GM23338 (cell line): ENCODE measurements at regions not wholly inside any gene's neighbourhood (a gene's known extent, or its start where the extent isn't known, plus 50 kb on each side); places are given as distances from the start of the nearest gene placed in this dataset.

Source experiments
- CREB1 ChIP-seq: fragments of 250-450 bp; sonication (Bioruptor Pico); IDR thresholded peaks from 2 replicates; pipeline ENCODE4 v1.5.0; 2020; ENCODE audit warnings: low read depth, mild to moderate bottlenecking, moderate library complexity
- EZH2 ChIP-seq: fragments of 200-600 bp; sonication (generic); IDR thresholded peaks from one replicate; pipeline ENCODE4 v1.8.0; 2017; ENCODE audit warnings: antibody characterized with exemption, mild to moderate bottlenecking, low read depth; ENCODE audit not compliant: unreplicated experiment
- EZH2phosphoT487 ChIP-seq: fragments of 200-600 bp; sonication (generic); IDR thresholded peaks from one replicate; pipeline ENCODE4 v1.8.1; 2018; ENCODE audit warnings: antibody characterized with exemption; ENCODE audit not compliant: unreplicated experiment
- JUNB ChIP-seq: IDR thresholded peaks from one replicate; pipeline ENCODE4 v1.6.1; 2016; ENCODE audit warnings: antibody characterized with exemption; ENCODE audit not compliant: unreplicated experiment
- NANOG ChIP-seq: IDR thresholded peaks from 2 replicates; pipeline ENCODE4 v1.6.1; 2016; ENCODE audit warnings: antibody characterized with exemption, borderline replicate concordance
- ZNF114 ChIP-seq: fragments of 250-450 bp; sonication (Bioruptor Pico); IDR thresholded peaks from 2 replicates; pipeline ENCODE4 v1.5.0; 2020; ENCODE audit warnings: mild to moderate bottlenecking, moderate library complexity
- TF ChIP-seq, protein P1 (sequence below): fragments of 250-450 bp; sonication (Bioruptor Pico); IDR thresholded peaks from 2 replicates; pipeline ENCODE4 v1.5.0; 2020; ENCODE audit warnings: mild to moderate bottlenecking, moderate library complexity
- TF ChIP-seq, protein P2 (sequence below): IDR thresholded peaks from 2 replicates; pipeline ENCODE4 v1.6.1; 2016; ENCODE audit warnings: antibody characterized with exemption
- TF ChIP-seq, protein P3 (sequence below), 2 experiments: fragments of 200-600 bp in 1 of 2; sonication (generic) in 1 of 2; conservative IDR thresholded peaks; 2 replicates each; pipeline versions ENCODE4 v1.5.1 to v1.6.1; 2016 to 2017; ENCODE audit warnings: antibody characterized with exemption in 2 of 2, low read depth in 2 of 2, mild to moderate bottlenecking in 2 of 2, moderate library complexity in 1 of 2

GRCh38 chr7:27361522-27361921 is 118.9 kb downstream of the EVX1 start (continued):
- TF ChIP-seq, protein P1, sequence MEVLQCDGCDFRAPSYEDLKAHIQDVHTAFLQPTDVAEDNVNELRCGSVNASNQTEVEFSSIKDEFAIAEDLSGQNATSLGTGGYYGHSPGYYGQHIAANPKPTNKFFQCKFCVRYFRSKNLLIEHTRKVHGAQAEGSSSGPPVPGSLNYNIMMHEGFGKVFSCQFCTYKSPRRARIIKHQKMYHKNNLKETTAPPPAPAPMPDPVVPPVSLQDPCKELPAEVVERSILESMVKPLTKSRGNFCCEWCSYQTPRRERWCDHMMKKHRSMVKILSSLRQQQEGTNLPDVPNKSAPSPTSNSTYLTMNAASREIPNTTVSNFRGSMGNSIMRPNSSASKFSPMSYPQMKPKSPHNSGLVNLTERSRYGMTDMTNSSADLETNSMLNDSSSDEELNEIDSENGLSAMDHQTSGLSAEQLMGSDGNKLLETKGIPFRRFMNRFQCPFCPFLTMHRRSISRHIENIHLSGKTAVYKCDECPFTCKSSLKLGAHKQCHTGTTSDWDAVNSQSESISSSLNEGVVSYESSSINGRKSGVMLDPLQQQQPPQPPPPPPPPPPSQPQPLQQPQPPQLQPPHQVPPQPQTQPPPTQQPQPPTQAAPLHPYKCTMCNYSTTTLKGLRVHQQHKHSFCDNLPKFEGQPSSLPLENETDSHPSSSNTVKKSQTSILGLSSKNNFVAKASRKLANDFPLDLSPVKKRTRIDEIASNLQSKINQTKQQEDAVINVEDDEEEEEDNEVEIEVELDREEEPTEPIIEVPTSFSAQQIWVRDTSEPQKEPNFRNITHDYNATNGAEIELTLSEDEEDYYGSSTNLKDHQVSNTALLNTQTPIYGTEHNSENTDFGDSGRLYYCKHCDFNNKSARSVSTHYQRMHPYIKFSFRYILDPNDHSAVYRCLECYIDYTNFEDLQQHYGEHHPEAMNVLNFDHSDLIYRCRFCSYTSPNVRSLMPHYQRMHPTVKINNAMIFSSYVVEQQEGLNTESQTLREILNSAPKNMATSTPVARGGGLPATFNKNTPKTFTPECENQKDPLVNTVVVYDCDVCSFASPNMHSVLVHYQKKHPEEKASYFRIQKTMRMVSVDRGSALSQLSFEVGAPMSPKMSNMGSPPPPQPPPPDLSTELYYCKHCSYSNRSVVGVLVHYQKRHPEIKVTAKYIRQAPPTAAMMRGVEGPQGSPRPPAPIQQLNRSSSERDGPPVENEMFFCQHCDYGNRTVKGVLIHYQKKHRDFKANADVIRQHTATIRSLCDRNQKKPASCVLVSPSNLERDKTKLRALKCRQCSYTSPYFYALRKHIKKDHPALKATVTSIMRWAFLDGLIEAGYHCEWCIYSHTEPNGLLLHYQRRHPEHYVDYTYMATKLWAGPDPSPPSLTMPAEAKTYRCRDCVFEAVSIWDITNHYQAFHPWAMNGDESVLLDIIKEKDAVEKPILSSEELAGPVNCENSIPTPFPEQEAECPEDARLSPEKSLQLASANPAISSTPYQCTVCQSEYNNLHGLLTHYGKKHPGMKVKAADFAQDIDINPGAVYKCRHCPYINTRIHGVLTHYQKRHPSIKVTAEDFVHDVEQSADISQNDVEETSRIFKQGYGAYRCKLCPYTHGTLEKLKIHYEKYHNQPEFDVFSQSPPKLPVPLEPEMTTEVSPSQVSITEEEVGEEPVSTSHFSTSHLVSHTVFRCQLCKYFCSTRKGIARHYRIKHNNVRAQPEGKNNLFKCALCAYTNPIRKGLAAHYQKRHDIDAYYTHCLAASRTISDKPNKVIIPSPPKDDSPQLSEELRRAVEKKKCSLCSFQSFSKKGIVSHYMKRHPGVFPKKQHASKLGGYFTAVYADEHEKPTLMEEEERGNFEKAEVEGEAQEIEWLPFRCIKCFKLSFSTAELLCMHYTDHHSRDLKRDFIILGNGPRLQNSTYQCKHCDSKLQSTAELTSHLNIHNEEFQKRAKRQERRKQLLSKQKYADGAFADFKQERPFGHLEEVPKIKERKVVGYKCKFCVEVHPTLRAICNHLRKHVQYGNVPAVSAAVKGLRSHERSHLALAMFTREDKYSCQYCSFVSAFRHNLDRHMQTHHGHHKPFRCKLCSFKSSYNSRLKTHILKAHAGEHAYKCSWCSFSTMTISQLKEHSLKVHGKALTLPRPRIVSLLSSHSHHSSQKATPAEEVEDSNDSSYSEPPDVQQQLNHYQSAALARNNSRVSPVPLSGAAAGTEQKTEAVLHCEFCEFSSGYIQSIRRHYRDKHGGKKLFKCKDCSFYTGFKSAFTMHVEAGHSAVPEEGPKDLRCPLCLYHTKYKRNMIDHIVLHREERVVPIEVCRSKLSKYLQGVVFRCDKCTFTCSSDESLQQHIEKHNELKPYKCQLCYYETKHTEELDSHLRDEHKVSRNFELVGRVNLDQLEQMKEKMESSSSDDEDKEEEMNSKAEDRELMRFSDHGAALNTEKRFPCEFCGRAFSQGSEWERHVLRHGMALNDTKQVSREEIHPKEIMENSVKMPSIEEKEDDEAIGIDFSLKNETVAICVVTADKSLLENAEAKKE (CRISPR knock-in tag), result no peak
- TF ChIP-seq EZH2phosphoT487 (no peak), NANOG (no peak), CREB1 (no peak), JUNB (no peak), EZH2 (no peak), ZNF114 (CRISPR knock-in tag) (no peak)
- TF ChIP-seq, protein P2, sequence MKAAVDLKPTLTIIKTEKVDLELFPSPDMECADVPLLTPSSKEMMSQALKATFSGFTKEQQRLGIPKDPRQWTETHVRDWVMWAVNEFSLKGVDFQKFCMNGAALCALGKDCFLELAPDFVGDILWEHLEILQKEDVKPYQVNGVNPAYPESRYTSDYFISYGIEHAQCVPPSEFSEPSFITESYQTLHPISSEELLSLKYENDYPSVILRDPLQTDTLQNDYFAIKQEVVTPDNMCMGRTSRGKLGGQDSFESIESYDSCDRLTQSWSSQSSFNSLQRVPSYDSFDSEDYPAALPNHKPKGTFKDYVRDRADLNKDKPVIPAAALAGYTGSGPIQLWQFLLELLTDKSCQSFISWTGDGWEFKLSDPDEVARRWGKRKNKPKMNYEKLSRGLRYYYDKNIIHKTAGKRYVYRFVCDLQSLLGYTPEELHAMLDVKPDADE, result no peak
- TF ChIP-seq, protein P3, sequence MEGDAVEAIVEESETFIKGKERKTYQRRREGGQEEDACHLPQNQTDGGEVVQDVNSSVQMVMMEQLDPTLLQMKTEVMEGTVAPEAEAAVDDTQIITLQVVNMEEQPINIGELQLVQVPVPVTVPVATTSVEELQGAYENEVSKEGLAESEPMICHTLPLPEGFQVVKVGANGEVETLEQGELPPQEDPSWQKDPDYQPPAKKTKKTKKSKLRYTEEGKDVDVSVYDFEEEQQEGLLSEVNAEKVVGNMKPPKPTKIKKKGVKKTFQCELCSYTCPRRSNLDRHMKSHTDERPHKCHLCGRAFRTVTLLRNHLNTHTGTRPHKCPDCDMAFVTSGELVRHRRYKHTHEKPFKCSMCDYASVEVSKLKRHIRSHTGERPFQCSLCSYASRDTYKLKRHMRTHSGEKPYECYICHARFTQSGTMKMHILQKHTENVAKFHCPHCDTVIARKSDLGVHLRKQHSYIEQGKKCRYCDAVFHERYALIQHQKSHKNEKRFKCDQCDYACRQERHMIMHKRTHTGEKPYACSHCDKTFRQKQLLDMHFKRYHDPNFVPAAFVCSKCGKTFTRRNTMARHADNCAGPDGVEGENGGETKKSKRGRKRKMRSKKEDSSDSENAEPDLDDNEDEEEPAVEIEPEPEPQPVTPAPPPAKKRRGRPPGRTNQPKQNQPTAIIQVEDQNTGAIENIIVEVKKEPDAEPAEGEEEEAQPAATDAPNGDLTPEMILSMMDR (conservative IDR thresholded peaks at IDR 0.05; ENCODE audit: low read depth in 2 of 2), result no peak
